Nephron (organoid): ENCODE measurements at regions not wholly inside any gene's neighbourhood (a gene's known extent, or its start where the extent isn't known, plus 50 kb on each side); places are given as distances from the start of the nearest gene placed in this dataset.

ENCODE experiments used
- H3K27ac Mint-ChIP-seq, 3 experiments: 2 replicates each; pipeline ENCODE4 v1.8.0; 2020; ENCODE audit warnings: mixed read lengths in 3 of 3, mild to moderate bottlenecking in 2 of 3, moderate library complexity in 1 of 3
- H3K27me3 Mint-ChIP-seq: 2 replicates; pipeline ENCODE4 v1.8.0; 2021; ENCODE audit warnings: low read depth, mild to moderate bottlenecking, moderate library complexity, mixed read lengths
- H3K36me3 Mint-ChIP-seq: 2 replicates; pipeline ENCODE4 v1.8.0; 2020; ENCODE audit warnings: low read depth, mixed read lengths
- H3K4me1 Mint-ChIP-seq: 2 replicates; pipeline ENCODE4 v1.8.0; 2020; ENCODE audit warnings: mixed read lengths
- H3K4me3 Mint-ChIP-seq, 3 experiments: 2 replicates each; pipeline ENCODE4 v1.8.0; 2020; ENCODE audit warnings: mild to moderate bottlenecking in 3 of 3, mixed read lengths in 3 of 3, moderate library complexity in 2 of 3
- H3K9me3 Mint-ChIP-seq: 2 replicates; pipeline ENCODE4 v1.8.0; 2020; ENCODE audit warnings: mixed read lengths
- CTCF ChIP-seq, 3 experiments: fragments of 200-600 bp; sonication (generic); IDR thresholded peaks; one replicate each; pipeline ENCODE4 v1.5.0; 2021; ENCODE audit warnings: antibody characterized with exemption in 3 of 3; ENCODE audit not compliant: unreplicated experiment in 3 of 3

- H3K27me3 Mint-ChIP-seq: no peaks in the 10 kb centered on the region
- TF ChIP-seq CTCF (IDR thresholded peaks at IDR 0.05; ENCODE audit: unreplicated experiment in 3 of 3): no peak
- H3K9me3 Mint-ChIP-seq: peaks cover 40% of the 10 kb centered on the region
- peaks cover 6% of the 10 kb centered on the region for H3K36me3 Mint-ChIP-seq
- no peak overlapping the region for H3K27ac Mint-ChIP-seq
- H3K4me3 Mint-ChIP-seq: no peak overlapping the region
- no peaks in the 10 kb centered on the region for H3K4me1 Mint-ChIP-seq
Observed at GRCh38 chr11:96474263-96474662, 84.5 kb downstream of the JRKL start.

GRCh38 chr11:96481204-96481603, 91.4 kb downstream of the JRKL start:
- H3K4me1 Mint-ChIP-seq: peaks cover 27% of the 10 kb centered on the region
- no peak overlapping the region for H3K4me3 Mint-ChIP-seq

GRCh38 chr11:96481771-96482170, 92.0 kb downstream of the JRKL start:
- Mint-ChIP-seq H3K9me3 (peaks cover 10% of the 10 kb centered on the region), H3K4me3 (no peak overlapping the region), H3K4me1 (peaks cover 27% of the 10 kb centered on the region), H3K27ac (peak overlapping the region; percentile 19 to 71 (median 34)), H3K36me3 (no peaks in the 10 kb centered on the region), H3K27me3 (no peaks in the 10 kb centered on the region)
- no peak for TF ChIP-seq CTCF (IDR thresholded peaks at IDR 0.05; ENCODE audit: unreplicated experiment in 3 of 3)

More at GRCh38 chr11:96481204-96481603, 91.4 kb downstream of the JRKL start:
- TF ChIP-seq CTCF (IDR thresholded peaks at IDR 0.05; ENCODE audit: unreplicated experiment in 3 of 3): no peak
- Mint-ChIP-seq H3K9me3 (peaks cover 16% of the 10 kb centered on the region), H3K27ac (peak overlapping the region in 1 of 3 experiments; percentile 34), H3K27me3 (no peaks in the 10 kb centered on the region), H3K36me3 (no peaks in the 10 kb centered on the region)

- Mint-ChIP-seq H3K4me3 (no peak overlapping the region), H3K36me3 (no peaks in the 10 kb centered on the region), H3K4me1 (peaks cover 27% of the 10 kb centered on the region), H3K27me3 (no peaks in the 10 kb centered on the region), H3K9me3 (peaks cover 7% of the 10 kb centered on the region), H3K27ac (no peak overlapping the region)
- no peak for TF ChIP-seq CTCF (IDR thresholded peaks at IDR 0.05; ENCODE audit: unreplicated experiment in 3 of 3)
Observed at GRCh38 chr11:96482193-96482592, 92.4 kb downstream of the JRKL start.

- Mint-ChIP-seq H3K4me1 (peaks cover 27% of the 10 kb centered on the region), H3K27ac (peak overlapping the region; percentile 12 to 66 (median 61)), H3K36me3 (peaks cover 4% of the 10 kb centered on the region), H3K27me3 (no peaks in the 10 kb centered on the region), H3K9me3 (peaks cover 7% of the 10 kb centered on the region), H3K4me3 (peak overlapping the region in 1 of 3 experiments; percentile 10)
- no peak for TF ChIP-seq CTCF (IDR thresholded peaks at IDR 0.05; ENCODE audit: unreplicated experiment in 3 of 3)
Observed at GRCh38 chr11:96483374-96483955, 93.7 kb downstream of the JRKL start.

- H3K27ac Mint-ChIP-seq: peak overlapping the region in 2 of 3 experiments; percentile 26 to 61
- H3K27me3 Mint-ChIP-seq: no peaks in the 10 kb centered on the region
- peaks cover 14% of the 10 kb centered on the region for H3K9me3 Mint-ChIP-seq
- no peak for TF ChIP-seq CTCF (IDR thresholded peaks at IDR 0.05; ENCODE audit: unreplicated experiment in 3 of 3)
- H3K4me1 Mint-ChIP-seq: peaks cover 27% of the 10 kb centered on the region
- H3K4me3 Mint-ChIP-seq: no peak overlapping the region
- H3K36me3 Mint-ChIP-seq: peaks cover 5% of the 10 kb centered on the region
Observed at GRCh38 chr11:96484361-96484760, 94.5 kb downstream of the JRKL start.
